DMS 273 (cell line): ENCODE measurements at regions not wholly inside any gene's neighbourhood (a gene's known extent, or its start where the extent isn't known, plus 50 kb on each side); places are given as distances from the start of the nearest gene placed in this dataset.
"Not testable (repeated sequence)": the region's sequence is repeated elsewhere in the genome, so short reads cannot be mapped to it uniquely, and the experiment has no call there.

Source experiments
- DNase-seq: peaks from one replicate; lab custom pipeline; 2025; ENCODE audit not compliant: unreplicated experiment; lab: John Stamatoyannopoulos, UW

DNA sequence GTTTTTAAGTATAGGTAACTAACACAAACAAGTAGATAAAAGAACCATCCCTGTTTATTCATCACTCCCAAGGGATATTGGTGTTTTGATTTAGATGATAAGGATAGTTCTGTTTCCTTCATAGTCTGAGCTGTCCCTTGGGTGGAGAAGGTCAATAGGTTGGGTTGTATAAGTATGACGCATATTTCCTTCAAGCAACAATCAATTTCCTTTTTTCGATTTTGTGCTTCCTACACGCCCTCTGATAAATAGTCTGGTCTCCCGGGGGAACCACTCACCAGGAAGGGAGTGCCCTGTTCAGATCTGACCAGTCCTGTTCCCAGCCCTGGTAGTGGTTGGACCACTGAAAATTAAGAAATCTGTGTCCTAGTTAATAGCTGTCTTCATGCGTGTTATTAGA is 378.8 kb upstream of the FAR2 start:
- no peak for DNase-seq

DNA sequence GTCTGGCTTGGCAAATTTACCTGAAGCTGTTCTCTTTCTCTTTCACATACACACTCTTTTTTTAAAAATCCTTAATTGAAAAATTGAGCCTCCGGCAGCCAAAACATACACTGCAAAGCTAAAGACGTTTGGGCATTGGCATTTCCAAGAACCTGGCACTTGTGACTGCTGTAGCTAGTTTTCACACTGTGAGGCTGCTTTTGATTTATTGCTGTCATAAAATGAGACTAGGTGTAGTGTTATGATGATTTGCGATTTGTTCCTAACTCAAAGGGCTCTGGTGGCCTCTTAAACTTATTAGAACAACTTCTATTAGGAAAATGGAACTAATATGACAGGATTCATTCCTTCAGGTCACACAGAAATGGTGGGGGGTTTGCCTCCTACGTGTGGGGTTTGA is 377.1 kb upstream of the FAR2 start:
- no peak for DNase-seq

DNA sequence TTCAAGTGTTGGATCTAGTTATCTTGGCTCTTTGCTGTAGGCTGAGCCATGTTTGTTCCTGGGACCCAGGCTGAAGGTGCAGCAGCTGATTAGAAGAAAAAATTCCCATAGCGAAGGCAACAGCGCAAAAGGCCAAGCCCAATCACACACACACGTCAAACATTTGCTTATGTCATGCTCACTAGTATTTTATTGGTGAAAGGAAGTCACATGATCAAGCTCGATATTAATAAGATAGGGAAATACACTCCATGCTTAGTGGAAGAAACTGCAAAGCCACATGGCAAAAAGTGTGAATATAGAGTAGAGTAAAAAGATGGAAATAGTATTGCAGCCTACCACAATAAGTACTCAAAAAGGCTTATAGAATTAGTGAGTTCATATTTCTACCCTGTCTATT is 373.5 kb upstream of the FAR2 start:
- no peak for DNase-seq

DNA sequence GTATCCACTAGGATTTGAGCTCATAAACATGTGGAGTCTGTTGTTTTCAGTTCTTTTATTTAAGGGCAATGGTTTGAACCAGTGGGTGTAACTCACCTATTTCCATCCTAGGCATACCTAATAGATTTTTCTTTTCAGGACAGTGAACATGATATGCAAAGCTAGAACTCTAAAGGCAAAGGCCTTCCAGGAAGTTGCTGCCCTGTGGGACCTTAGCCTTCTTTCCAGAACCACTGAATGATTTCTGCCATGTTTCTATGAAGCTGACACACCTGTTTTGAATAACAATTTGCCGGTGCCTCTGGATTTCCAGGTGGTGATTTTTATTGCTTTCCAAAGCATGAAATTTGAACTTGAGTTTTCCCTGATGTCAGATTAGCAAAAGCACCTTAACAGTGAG is 372.9 kb upstream of the FAR2 start:
- DNase-seq: no peak

DNA sequence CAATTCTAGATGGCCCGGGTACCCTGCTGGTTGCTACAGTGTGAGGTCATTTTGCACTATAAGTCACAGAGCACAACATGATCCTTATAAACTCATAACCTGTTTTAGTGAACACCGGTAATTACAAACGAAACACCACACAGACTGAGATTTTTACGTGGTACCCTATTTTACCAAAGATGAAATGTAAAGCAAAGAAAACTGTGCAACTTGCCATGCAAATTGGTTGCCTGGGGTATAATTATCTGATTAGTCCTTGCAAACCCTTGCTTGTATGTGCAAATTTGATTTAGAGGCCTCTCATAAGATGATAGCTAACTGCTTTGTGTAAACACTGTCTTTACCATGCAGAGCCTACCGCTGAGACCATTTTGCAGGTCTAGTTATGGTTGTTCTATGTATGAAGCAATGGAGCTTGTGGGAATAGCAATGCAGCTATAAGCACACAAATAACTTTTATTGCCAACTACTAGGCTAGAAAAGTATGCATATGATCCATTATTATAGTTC is 372.1 kb upstream of the FAR2 start:
- DNase-seq: no peak

DNA sequence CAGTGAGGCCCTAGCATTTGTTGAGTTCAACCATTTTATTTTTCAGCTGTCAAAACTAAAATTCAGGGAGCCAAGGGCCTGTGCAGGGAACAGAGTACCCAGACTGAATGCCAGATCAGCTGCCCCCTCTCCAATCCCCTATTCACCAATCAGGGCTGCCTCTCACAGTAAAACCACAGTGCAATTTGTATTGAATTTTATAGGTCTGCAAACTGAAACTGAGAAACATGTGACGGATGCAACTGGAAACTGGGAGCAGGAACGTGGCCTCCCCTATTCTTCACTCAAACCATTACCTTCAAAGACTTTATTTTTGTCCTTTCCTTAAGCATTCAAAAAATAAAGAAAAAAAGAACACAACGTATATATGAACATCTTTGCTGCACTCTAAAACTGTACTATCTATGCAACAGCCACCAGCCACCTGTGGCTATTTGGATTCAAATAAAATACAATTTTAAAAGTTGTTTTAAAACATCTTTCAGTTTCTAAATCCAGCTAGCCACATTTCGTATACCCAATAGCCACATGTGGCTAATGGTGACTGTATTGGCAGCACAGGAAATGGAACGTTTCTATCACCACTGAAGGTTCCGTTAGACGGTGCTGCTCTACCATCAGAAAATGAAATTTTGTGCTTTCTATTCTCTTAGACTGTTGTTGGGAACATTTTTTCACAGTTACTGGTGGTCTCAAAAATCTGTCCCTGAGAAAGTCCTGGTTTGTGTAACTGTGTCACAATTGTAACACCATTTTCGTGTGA is 371.3 kb upstream of the FAR2 start:
- DNase-seq: no peak

DNA sequence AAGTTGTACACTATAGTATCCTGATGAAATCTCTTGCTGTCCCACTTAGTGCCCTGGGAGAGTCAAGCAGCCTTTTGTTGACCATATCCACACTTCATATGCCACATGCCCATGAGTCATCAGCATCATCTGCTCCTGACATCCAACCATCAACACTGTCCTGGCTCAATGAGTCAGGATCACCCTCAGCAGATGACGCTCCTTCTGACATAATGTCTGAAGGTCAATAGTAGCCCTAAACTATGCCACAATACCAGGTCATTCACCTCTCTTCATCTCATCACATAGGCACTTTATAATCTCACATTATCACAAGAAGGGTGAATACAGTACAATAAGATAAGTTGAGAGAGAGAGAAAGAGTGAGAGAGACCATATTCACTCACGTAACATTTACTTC is 369.0 kb upstream of the FAR2 start:
- peak; percentile 3 for DNase-seq

DNA sequence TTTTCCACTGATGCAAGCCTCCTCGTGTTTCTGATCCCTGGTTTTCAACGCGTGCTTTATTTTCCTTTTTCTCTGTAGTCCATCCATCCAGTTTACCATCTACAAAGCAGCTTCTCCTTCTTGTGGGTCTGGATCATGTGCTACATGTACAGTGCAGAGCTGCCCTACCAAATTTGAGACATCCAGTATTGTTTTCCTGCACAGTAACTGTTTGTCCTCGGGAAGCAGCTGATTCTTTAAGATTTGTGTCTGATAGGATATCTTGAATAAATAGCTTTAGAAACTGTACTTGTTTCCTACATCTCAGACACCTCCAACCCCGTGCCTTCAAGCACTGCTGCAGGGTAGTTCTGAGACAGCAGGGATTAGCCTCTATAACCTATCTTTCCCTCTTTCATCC is 368.1 kb upstream of the FAR2 start:
- DNase-seq: no peak

DNA sequence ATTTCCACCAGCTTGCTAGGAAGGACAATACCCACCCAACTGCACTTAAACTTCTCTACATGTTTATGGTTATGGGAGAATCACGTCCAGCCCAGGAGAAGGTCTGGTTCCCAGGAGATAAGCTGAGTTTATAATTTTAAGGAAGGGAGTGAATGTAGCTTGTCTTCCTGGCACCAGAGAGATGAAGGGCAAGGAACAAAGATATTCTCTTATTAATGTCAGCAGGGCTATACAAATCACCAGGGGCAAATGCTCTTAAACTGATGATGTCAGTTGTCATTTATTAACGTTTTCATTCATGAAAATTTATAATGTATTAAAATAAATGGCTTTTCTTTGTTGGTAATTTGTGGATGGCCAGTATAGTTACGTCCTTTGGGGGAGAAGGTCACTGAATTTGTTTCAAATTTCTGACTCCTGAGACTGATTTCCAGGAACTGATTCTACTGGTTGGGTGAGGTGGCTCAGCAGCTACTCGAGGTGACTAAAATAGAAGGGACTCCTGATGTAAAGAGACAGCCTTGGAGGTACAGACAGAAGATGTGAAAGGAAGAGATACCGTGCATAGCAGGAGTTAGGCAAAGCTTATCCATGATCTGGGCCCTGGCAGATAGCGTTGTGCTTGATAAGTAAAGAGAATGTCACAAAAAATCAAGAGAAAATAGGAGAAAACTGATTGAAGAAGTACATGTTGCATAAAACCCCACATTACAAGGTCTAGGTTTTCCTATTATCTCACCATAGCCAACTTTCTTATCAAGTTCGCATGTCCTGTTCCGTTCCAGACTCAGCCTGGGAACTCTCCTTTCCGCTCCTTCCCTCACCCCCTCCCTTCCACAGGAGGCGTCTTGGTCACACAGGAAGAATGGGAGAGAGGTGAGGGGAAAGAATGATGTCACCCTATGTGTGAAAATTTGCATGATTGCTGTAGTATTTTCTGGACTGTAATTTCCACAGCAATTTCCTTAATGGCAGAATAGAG is 367.1 kb upstream of the FAR2 start:
- no peak for DNase-seq

DNA sequence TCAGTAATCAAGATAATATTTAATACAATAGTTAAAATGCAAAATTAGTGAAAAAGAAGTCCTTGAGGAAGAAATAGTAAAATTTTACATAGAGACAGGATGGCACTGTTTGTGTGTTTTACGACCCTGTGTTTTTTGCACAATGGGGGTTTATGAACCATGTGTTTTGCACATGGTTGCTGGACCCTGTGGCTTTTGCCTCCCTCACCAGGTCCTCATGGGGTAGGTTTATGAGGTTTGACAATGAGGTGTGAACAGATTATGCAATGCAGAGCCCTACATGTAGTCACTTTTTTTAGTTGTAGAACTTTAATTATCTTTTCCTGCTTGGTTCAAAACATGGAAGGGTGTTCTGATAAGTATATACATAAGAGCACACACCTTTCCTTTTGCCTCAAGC is 366.3 kb upstream of the FAR2 start:
- no peak for DNase-seq

DNA sequence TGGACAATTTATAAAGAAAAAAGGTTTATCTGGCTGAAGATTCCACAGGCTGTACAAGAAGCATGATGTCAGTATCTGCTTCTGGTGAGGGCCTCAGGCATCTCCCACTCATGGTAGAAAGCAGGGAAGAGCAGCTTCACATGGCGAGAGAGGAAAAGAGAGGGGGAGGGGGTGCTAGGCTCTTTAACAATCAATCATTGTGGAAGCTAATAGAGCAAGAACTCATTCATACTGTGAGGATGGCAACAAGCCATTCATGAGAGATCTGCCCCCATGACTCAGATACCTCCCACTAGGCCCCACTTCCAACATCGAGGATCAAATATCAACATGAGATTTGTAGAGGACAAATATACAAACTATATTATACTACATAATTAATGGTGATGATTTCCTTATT is 361.9 kb upstream of the FAR2 start:
- DNase-seq: no peak

DNA sequence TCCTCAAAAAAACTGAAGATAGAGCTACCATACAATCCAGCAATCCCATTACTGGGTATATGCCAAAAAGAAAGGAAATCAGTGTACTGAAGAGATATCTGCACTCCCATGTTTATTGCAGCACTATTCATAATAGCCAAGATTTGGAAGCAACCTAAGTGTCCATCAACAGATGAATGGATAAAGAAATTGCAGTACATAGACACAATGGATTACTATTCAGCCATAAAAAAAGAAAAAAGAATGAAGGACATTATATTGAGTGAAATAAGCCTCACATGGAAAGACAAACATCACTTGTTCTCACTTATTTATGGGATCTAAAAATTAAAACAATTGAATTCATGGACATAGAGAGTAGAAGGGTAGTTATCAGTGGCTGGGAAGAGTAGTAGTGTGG is 360.8 kb upstream of the FAR2 start:
- not testable (repeated sequence) for DNase-seq

DNA sequence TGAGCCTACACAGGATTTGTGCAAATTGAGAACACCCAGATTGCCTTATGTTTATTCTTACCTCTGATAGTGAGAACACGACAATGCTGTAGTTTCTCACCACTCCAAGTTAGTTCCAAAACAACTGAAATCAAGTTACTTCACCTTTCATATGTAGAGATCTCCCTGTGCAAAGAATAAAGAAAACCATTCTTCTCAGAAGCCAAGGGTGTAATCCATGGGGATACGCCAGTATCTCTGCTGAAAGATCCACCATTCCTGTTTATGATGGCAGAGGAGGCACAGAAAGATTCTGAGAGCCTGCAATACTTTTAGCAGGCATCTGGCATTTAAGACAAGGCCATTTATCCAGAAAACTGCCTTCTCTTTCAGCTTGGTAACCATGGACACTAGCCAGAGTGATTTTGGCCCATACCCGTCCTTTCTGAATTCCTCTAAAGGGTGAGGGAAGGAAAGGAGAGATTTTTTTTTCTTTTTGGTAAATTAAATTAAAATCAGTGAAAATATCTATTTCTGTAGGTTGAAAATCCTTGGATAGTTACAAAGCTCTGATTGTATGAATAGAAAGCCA is 355.4 kb upstream of the FAR2 start:
- DNase-seq: no peak

DNA sequence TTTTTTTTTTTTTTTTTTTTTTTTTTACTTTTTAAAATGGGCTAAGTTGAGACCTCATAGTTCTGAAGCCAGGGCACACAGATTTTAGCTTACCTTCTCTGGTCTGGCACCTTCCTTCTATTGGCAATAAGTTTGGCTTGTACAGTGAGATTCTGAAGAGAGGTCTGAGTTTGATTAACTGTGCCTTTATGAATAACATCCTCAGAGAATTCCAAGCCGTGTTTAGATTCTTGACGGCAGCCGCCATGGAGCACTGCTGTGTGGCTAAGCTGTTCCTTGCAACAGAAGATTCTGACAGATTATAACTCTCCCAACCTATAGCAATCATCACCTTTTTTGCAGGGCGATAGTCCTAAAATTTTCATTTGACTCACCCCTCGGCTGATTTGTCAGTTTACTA is 354.9 kb upstream of the FAR2 start:
- DNase-seq: no peak

DNA sequence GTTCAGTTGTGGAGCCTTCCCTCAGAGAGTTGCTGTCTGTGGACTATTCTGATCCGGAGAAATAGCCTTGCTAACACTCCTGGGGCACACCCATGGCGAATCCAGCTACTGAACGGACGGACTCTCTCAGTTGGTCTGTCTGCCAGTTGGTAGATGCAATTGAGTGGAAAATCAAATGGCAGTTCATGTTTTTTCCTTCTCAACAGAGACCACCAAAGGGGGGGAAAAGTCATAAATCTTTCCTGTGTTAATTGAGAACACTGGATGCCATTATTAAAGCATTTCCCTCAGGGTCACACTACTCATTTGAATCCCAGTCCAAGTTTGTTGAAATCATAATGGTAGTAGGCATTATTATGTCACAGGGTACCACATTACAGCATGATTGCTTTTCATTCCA is 354.3 kb upstream of the FAR2 start:
- DNase-seq: no peak

DNA sequence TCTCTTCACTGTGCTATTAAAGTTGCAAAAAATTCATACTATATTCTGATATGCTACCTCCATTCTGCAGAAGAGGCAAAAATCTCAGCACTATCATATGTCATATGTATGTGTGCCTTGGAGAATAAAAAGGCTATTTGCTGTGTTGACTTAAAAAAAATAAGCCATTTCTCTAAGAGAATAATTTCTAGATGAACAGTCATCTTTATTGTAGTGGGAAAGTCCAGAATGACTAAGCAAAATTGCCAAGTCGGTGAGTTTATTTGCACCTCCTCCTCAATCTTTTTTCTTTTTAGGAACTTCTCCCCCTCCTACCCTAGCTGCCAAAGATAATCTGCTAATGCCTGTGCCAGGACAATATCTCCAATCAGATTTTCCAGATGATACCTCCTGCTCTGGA is 353.8 kb upstream of the FAR2 start:
- no peak for DNase-seq

DNA sequence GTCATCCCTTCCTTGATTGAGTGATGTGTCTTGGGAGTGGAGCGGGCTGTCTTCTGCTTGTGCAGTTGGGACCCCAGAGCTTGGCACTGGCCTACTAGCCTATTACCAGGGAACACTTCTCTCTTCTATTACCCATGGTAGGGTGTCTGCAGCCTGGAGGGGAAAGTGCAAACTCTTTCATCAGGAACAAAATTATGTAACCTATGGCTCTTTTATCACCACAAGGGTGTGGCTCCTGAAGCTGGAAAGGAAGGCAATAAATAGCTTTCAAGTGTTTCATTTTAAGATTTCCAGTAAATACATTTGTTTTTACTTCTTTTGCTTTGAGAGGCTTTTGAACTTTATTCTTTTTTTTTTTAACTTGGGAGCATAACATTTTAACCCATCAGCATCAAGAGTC is 349.7 kb upstream of the FAR2 start:
- no peak for DNase-seq

DNA sequence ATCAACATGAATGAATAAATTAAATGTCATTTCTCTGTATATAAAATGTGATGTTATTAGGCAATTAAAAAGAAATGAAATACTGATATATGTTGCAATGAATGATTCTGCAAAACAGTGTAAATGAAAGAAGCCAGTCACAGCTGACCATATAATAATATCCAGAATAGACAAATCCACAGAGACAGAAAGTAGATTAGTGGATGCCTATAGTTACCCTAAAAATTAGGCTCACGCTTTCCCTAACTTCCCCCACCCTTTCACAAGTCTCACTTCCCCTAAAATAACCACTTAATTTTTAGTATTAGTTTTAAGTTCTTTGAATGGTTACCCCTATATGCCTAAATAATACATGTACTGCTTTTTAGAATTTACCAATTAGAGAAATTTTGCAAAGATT is 348.9 kb upstream of the FAR2 start:
- DNase-seq: no peak

DNA sequence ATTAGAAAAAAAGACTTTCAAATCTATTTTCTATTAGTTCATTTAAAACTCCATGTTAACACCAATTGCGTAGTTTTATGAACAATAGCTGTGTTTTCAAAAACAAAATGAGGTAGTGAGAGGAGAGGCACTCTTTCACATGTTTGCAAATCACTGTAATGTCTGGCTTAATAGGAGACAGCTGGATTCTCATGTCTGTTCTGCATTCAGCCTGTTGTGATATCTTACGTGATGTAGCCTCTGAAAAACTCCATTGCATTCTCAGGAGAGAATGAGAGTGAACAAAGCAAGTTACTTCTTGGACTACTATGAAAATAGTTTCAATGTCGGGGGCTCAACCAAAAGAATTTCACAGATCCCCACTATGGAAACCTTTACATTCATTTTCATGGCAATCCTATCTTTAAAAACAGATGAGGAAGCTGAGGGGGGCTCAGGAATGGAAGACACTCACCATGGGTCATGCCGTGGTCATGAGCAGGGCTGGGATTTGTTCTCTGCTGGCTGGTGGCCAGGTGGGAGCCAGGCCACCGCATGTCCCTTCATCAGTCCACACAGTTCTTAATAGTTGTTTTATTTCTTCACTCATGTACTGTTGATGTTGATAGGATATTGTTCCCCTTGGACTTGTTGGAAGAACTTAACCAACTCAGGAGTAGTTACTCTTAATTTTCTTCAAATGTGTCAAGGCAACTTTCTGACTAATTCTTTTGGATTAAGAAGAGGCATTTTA is 346.2 kb upstream of the FAR2 start:
- DNase-seq: no peak

DNA sequence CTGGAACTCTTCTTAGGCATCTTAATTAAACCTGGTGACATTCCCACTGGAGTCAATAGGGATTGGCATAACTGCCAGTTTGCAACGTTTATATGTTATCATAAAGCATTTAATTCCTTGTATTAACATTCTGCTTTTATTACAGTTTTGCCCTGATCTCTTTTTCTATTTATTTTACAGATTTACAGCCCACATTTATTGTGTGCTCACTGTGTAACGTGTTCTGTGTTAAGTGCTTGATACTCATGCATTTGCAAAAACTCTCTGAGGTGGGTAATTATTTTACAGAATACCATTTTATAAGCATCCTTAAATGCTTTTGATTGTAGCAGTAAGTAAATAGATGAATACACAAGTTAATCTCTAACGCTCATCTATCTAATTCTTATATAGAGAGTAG is 341.5 kb upstream of the FAR2 start:
- DNase-seq: no peak

DNA sequence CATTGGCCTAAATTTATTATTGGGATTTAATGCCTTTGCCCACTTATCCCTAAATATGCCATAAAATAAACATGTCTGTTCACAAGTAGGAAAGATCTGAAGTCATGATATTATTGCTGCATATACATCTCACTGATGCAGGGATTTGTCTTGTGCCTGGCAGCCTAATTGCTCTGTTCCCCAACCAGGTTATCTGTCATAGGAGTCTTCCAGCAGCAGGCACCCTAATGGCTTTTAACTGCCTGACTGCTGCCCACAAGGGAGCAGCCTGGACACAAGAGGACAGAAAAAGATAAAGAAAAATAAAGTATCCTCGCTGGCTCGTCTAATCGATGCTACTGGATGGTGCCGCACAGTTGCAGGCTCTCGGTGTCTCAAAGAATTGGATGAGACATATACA is 337.6 kb upstream of the FAR2 start:
- no peak for DNase-seq
